ENCODE measurements at regions not wholly inside any gene's neighbourhood (a gene's known extent, or its start where the extent isn't known, plus 50 kb on each side); places are given as distances from the start of the nearest gene placed in this dataset.

GRCh38 chr6:71077655-71078054 lies 120.8 kb upstream of the B3GAT2 start:
- TF ChIP-seq POLR2A (IDR thresholded peaks at IDR 0.05) (no peak), CTCF (IDR thresholded peaks at IDR 0.05) (no peak)

All from adrenal gland (tissue), 5 donors.